ENCODE measurements at regions not wholly inside any gene's neighbourhood (a gene's known extent, or its start where the extent isn't known, plus 50 kb on each side); places are given as distances from the start of the nearest gene placed in this dataset.

- TF ChIP-seq REST (IDR thresholded peaks at IDR 0.05; ENCODE audit: borderline replicate concordance) (no peak), EZH2 (IDR thresholded peaks at IDR 0.05; ENCODE audit: borderline replicate concordance, insufficient read depth, low read length, poor library complexity, severe bottlenecking) (no peak)
Observed at GRCh38 chr2:206867006-206867405, 72.3 kb upstream of the CPO start.
